ENCODE measurements at regions not wholly inside any gene's neighbourhood (a gene's known extent, or its start where the extent isn't known, plus 50 kb on each side); places are given as distances from the start of the nearest gene placed in this dataset.

GRCh38 chr22:27433585-27434190 lies 367.9 kb downstream of the MN1 start:
- ChIA-PET CTCF (ENCODE audit: partially characterized antibody) (interaction anchor here (1.2 to 3.5 kb wide), 4 partner anchors 9 to 102 kb away, joined by 3 to 17 read pairs (median 4); no protein-coding TSS in a partner anchor), POLR2A (ENCODE audit: partially characterized antibody) (no interaction called here)
- Histone ChIP-seq H3K4me1 (replicated peaks in 1 of 4; ENCODE audit: control insufficient read depth in 3 of 4, insufficient read depth in 4 of 4, low read length in 3 of 4) (peaks cover 0 to 16% (median 7%) of the 10 kb centered on the region in 4 experiments; a peak in 6 of 7 replicates), H2BK15ac (ENCODE audit: low read length) (peak overlapping the region; percentile 5), H3K4me3 (ENCODE audit: extremely low read depth in 1 of 4, insufficient read depth in 2 of 4, low read depth in 3 of 4, low read length in 4 of 4) (no peak overlapping the region), H3K4ac (replicated peaks; ENCODE audit: insufficient read length, low read depth, low read length) (no peak overlapping the region), H4K91ac (replicated peaks; ENCODE audit: insufficient read length, low read length) (peak overlapping the region; percentile 16), H4K8ac (ENCODE audit: extremely low read depth, insufficient read depth, low read length) (no peak overlapping the region), H3K18ac (ENCODE audit: extremely low read depth, low read length) (no peak overlapping the region), H2BK5ac (ENCODE audit: low read depth, low read length) (peak overlapping the region; percentile 15; the same call in 1 of the 2 replicates), H3K56ac (replicated peaks; ENCODE audit: insufficient read length, low read depth, low read length) (no peak overlapping the region), H3K27ac (ENCODE audit: low read depth, low read length) (no peak overlapping the region), H2AK5ac (ENCODE audit: low read depth, low read length) (no peak overlapping the region), H2BK120ac (replicated peaks; ENCODE audit: low read depth, low read length) (no peak overlapping the region), H3K9ac (replicated peaks in 1 of 4; ENCODE audit: extremely low read depth in 1 of 4, low read depth in 3 of 4, low read length in 3 of 4) (no peak overlapping the region), H3K9me3 (ENCODE audit: insufficient read depth in 2 of 2, low read depth in 1 of 2, low read length in 1 of 2) (peaks cover 6 to 8% of the 10 kb centered on the region in 2 experiments; a peak in 3 of 4 replicates), H2BK12ac (ENCODE audit: low read depth, low read length) (peak overlapping the region; percentile 61; the same call in 1 of the 2 replicates), H3K79me2 (ENCODE audit: control insufficient read depth in 1 of 2, insufficient read depth in 2 of 2, low read length in 2 of 2) (no peaks in the 10 kb centered on the region), H3K4me2 (ENCODE audit: insufficient read depth in 1 of 2, low read depth in 2 of 2, low read length in 2 of 2) (no peak overlapping the region; a peak in 1 of 4 replicates), H2AFZ (ENCODE audit: low read length) (0 out of 2 replicates have a peak overlapping the region, but pooled peaks have one; percentile 70), H2BK20ac (ENCODE audit: low read length) (no peak overlapping the region; the same call in 1 of the 2 replicates), H4K20me1 (replicated peaks in 1 of 2; ENCODE audit: control insufficient read depth in 1 of 2, insufficient read depth in 2 of 2, low read length in 2 of 2) (no peaks in the 10 kb centered on the region), H3K27me3 (replicated peaks in 1 of 4; ENCODE audit: control insufficient read depth in 3 of 4, extremely low read depth in 1 of 4, insufficient read depth in 3 of 4, low read length in 3 of 4) (peaks cover 0 to 2% (median 0%) of the 10 kb centered on the region in 4 experiments; a peak in 1 of 7 replicates), H3K79me1 (ENCODE audit: low read depth, low read length) (no peaks in the 10 kb centered on the region), H3K36me3 (ENCODE audit: control insufficient read depth in 2 of 4, insufficient read depth in 4 of 4, low read length in 3 of 4) (no peaks in the 10 kb centered on the region), H4K5ac (ENCODE audit: insufficient read length, low read depth, low read length) (no peak overlapping the region), H3K23me2 (ENCODE audit: low read depth, low read length) (peaks cover 2% of the 10 kb centered on the region; the same call in 1 of the 2 replicates), H3K14ac (ENCODE audit: insufficient read length) (no peak overlapping the region), H3K23ac (ENCODE audit: insufficient read length) (no peak overlapping the region)
- 79% methylated on average over 10 of the region's 10 CpGs; no CpG with 5 or more reads in 1 of the 2 experiments for WGBS, 2 experiments (ENCODE audit: extremely low coverage in 1 of 2, insufficient coverage in 1 of 2, insufficient read length in 1 of 2, insufficient replicate concordance in 2 of 2, low coverage in 1 of 2, low lambda C conversion rate in 2 of 2, missing lambda C conversion rate in 1 of 2)
- DNase-seq (ENCODE audit: low read depth in 1 of 2, low spot score in 2 of 2), result no peak
- no peak for FAIRE-seq
- TF ChIP-seq BACH1 (IDR thresholded peaks at IDR 0.05; ENCODE audit: low read length), result no peak
- TF ChIP-seq SUZ12 (IDR thresholded peaks at IDR 0.05; ENCODE audit: low read length), result no peak
- no peak for TF ChIP-seq E2F6 (IDR thresholded peaks at IDR 0.05)
- TF ChIP-seq CHD1 (IDR thresholded peaks at IDR 0.05; ENCODE audit: low read depth, low read length), result no peak
- no peak for TF ChIP-seq BRCA1 (IDR thresholded peaks at IDR 0.05; ENCODE audit: low read depth, low read length)
- TF ChIP-seq TCF12 (IDR thresholded peaks at IDR 0.05; ENCODE audit: low read depth, low read length), result no peak

Data from H1 (cell line).